NCI-H2171 treated with DMSO at 0.1 percent for 48 hours (cell line): ENCODE measurements at regions not wholly inside any gene's neighbourhood (a gene's known extent, or its start where the extent isn't known, plus 50 kb on each side); places are given as distances from the start of the nearest gene placed in this dataset.
A peak's percentile ranks its signal among the peaks of the same experiment; 100 is the strongest.

Experiments used
- DNase-seq: peaks from one replicate; lab custom pipeline; 2025; lab: John Stamatoyannopoulos, UW

GRCh38 chr2:138846216-138846821 is 66.1 kb upstream of the NXPH2 start:
- peak; percentile 75 for DNase-seq

GRCh38 chr2:138842341-138842740 is 62.2 kb upstream of the NXPH2 start:
- DNase-seq = no peak

GRCh38 chr2:138841459-138841858 is 61.3 kb upstream of the NXPH2 start:
- DNase-seq = no peak

GRCh38 chr2:138838851-138839620 is 58.8 kb upstream of the NXPH2 start:
- no peak for DNase-seq

- DNase-seq = no peak
These were observed 51.5 kb upstream of the NXPH2 start for GRCh38 chr2:138831691-138832090.

- no peak for DNase-seq
These were observed 51.0 kb upstream of the NXPH2 start for GRCh38 chr2:138831154-138831553.

- no peak for DNase-seq
These were observed 50.4 kb upstream of the NXPH2 start for GRCh38 chr2:138830547-138830946.
